GM23248 (cell line): ENCODE measurements at regions not wholly inside any gene's neighbourhood (a gene's known extent, or its start where the extent isn't known, plus 50 kb on each side); places are given as distances from the start of the nearest gene placed in this dataset.

ENCODE experiments used
- EZH2 ChIP-seq: fragments of 200-600 bp; sonication (generic); IDR thresholded peaks from 2 replicates; pipeline ENCODE4 v1.6.1; 2018; ENCODE audit warnings: antibody characterized with exemption, mild to moderate bottlenecking; ENCODE audit not compliant: insufficient read depth, poor library complexity, severe bottlenecking
- EZH2phosphoT487 ChIP-seq: fragments of 200-600 bp; sonication (generic); IDR thresholded peaks from 2 replicates; pipeline ENCODE4 v1.6.1; 2018; ENCODE audit warnings: antibody characterized with exemption, moderate library complexity, mild to moderate bottlenecking, low read depth; ENCODE audit not compliant: insufficient read depth

DNA sequence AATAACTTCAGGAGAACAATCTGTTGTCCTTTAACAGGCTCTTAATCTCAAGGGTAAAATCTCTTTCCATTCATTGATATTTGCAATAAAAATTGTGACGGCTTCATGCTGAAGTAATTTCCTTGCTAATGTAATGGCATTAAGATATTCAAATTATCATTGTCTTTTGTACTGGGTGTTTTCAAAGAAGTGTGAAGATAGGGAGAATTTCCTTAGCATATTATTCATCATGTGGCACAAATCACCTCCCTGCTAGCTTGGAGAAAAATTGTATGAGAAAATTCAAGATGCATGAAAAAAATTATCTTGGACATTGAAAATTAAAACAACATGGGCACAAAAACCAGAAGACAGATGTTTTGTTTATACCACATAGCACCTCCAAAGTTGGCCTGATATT lies 63.6 kb upstream of the ARID2 start:
- TF ChIP-seq EZH2 (no peak), EZH2phosphoT487 (no peak)
